C4-2B (cell line): ENCODE measurements at regions not wholly inside any gene's neighbourhood (a gene's known extent, or its start where the extent isn't known, plus 50 kb on each side); places are given as distances from the start of the nearest gene placed in this dataset.

Experiments
- H3K27ac ChIP-seq: fragments of 450-650 bp; 2 replicates; pipeline ENCODE4 v1.5.1; 2017
- ZFX ChIP-seq: fragments of 450-650 bp; IDR thresholded peaks from 2 replicates; pipeline ENCODE4 v1.6.1; 2017
- TF ChIP-seq, protein P1 (sequence below): fragments of 450-650 bp; conservative IDR thresholded peaks from 2 replicates; pipeline ENCODE4 v1.5.1; 2017; ENCODE audit warnings: mild to moderate bottlenecking

DNA sequence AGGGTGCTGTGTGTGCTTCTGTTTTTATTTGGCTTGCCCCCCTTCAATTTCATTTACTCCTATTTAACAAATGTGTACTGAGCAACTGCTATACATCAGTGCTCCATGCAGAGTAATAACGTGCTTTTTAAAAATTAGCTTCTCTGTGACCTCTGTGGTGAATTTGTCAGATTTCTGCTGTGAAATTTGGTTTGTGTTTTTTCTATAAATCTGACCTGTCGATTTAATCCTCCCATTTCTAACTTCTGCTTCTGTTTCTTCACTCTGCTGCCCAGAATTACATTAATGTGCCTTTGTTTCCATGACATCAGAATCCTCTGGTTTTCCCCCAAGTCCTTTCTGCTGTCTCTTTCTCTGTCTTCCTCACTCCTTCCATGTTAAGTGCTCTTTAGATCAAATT, 123.8 kb upstream of the CACNA2D1 start:
- TF ChIP-seq, protein P1, sequence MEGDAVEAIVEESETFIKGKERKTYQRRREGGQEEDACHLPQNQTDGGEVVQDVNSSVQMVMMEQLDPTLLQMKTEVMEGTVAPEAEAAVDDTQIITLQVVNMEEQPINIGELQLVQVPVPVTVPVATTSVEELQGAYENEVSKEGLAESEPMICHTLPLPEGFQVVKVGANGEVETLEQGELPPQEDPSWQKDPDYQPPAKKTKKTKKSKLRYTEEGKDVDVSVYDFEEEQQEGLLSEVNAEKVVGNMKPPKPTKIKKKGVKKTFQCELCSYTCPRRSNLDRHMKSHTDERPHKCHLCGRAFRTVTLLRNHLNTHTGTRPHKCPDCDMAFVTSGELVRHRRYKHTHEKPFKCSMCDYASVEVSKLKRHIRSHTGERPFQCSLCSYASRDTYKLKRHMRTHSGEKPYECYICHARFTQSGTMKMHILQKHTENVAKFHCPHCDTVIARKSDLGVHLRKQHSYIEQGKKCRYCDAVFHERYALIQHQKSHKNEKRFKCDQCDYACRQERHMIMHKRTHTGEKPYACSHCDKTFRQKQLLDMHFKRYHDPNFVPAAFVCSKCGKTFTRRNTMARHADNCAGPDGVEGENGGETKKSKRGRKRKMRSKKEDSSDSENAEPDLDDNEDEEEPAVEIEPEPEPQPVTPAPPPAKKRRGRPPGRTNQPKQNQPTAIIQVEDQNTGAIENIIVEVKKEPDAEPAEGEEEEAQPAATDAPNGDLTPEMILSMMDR, result no peak
- TF ChIP-seq ZFX, result no peak
- H3K27ac ChIP-seq, result no peak overlapping the region

DNA sequence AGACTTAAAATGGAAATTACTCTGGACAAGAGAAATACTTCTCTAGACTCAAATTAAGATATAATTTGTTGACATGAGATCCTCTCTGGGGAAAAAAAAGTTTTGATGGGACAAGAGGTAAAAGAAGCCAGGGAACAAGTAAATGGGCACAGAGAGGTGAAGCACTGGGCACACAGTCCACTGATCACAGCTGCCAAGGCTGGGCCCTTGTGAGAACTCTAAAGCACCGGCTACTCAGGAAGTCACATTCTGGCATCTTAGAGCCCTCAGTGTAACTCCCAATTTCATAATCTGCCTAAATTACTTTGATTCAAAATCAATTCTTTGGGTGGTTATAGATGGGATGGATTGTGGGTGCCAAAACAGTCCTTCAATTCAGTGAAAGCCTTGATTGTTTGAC, 123.2 kb upstream of the CACNA2D1 start:
- no peak overlapping the region for H3K27ac ChIP-seq
- TF ChIP-seq, protein P1, result no peak
- TF ChIP-seq ZFX, result no peak

DNA sequence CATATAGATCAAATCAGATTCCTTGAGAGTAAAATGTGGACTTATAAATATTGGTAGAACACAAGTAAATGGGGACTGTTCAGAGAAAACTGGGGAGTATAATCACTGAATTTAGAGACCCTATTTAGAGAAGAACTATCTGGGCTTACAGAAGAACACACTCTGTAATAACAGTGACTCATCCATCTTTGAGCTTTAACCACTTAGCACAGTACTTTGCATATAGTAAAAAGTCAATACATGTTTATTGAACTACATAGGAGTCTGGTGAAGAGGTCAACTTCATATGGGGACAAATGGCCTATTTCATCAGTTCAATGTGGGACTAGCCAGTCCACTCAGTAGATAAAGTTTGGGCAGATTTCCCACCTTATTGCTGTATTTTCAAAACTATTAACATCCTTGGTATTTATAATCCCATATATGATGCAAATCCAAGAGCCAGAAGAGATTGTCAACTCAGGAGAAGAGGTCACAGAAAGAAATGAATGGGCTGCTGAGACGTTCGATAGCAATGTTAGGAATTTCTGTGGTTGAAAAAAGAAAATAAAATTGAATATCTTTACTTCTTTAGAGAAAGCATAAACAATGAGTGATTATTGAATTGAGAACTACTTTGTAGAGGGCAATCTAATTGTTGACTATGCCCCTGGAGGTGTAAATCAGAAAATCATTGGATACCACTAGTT, 119.3 kb upstream of the CACNA2D1 start:
- TF ChIP-seq, protein P1, result no peak
- no peak for TF ChIP-seq ZFX
- H3K27ac ChIP-seq, result no peak overlapping the region

DNA sequence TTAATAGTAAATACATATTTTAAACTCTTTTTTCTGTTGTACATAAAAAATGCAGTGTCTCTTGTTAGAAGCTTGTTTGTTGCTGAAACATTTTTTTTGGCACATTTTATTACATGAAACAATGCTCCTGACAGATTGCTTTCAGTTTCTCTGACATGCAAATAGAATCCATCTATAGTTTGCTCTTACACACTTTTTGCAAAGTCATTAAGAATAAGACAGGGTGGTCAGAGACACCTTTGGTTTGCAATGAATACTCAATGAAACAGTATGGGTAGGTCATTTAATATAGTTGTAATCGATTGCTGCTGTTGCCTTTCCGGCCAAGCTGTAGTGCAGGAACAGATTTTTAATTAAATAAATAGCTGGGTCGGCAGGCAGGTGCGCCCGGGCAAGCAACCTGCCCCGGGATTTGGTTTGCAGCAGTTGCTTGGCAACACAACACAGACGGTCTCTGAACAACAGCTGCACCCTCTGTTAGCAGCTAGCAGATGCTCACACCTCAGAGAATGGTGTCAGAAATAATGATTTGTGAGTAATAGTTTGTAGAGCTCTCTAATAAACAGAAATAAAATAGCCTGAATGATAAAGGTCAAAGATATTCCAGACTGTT, 115.7 kb upstream of the CACNA2D1 start:
- H3K27ac ChIP-seq, result no peak overlapping the region
- no peak for TF ChIP-seq ZFX
- TF ChIP-seq, protein P1, result no peak

DNA sequence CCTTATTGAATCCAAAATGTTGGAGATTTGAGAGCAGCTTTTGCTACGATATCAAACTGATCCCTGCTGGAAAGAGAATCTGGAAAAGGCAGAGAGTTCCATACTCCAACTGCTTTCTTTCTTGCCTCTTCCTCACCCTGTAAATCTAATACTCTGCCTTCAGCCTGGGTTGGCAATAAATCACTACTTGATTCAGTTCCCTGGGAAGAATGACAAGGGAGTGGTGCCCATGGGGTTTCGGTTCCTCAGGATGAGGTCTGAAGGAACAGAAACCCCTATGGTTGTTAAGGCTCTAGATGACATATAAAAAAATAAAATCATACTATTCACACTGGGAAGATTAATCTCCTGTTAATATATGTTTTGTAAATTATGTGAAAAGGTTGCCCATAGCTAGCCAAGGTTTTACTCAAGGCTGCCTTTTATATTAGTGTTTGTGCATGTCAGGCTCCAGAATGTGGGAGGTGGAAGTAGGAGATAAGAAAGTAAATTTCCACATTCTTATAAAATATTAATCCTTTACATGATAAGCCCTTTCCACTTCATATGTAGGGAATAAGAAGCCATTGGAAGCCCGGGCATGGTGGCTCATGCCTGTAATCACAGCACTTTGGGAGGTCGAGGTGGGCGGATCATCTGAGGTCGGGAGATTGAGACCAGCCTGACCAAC, 106.2 kb upstream of the CACNA2D1 start:
- no peak for TF ChIP-seq ZFX
- TF ChIP-seq, protein P1, result no peak
- H3K27ac ChIP-seq, result no peak overlapping the region

DNA sequence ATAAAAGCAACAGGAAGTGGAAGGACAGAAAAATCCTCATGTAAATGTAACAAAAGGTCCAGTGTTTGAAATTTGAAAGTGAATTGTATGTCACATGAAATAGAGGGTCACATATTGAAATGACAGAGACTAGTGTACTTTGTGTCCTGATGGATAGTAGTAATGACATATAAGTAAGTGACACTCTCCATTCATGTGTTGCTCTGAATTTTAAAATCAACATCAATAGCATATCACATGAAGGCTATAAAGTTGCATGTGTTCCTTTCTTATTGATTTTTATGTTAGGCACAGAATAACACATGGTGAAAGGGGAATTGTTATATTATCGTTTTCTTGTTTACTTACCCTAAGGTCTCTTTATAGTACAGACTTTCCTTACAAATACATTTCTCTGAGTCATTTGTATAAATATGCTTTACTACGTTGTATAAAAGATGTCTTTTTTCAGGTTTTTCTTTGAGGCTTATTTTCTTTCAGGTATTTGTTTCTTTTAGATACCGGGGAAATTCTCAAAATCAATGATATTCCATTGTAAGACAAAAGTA, 104.6 kb upstream of the CACNA2D1 start:
- TF ChIP-seq ZFX, result no peak
- TF ChIP-seq, protein P1, result no peak
- H3K27ac ChIP-seq, result no peak overlapping the region

DNA sequence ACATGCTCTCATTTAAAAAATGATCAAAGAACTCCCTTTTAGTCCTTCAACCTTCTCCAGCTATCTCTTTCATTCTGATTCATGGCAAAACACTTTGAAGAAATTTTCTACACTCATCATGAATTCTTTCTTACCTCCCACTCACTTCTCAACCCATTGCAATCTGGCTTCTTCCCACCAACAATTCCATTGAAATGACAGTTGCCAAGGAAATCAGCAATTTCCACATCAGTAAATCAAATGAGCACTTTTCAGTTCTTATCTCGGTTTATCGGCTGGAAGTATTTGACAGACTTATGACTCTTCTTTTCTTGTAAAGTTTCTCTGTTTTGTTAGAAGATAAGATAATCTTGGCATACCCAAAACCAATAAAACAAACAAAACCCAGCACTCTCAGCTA, 99.1 kb upstream of the CACNA2D1 start:
- no peak for TF ChIP-seq ZFX
- TF ChIP-seq, protein P1, result no peak
- H3K27ac ChIP-seq, result no peak overlapping the region
